Suprapubic skin (tissue), 4 donors: ENCODE measurements at regions not wholly inside any gene's neighbourhood (a gene's known extent, or its start where the extent isn't known, plus 50 kb on each side); places are given as distances from the start of the nearest gene placed in this dataset.
"Not testable (repeated sequence)": the region's sequence is repeated elsewhere in the genome, so short reads cannot be mapped to it uniquely, and the experiment has no call there.

Experiments
- POLR2A ChIP-seq, 2 donors: fragments of 450-650 bp; IDR thresholded peaks; one replicate each; pipeline ENCODE4 v1.6.1; 2017; ENCODE audit warnings: antibody characterized with exemption in 2 of 2, mild to moderate bottlenecking in 2 of 2, moderate library complexity in 2 of 2
- POLR2AphosphoS5 ChIP-seq, 3 donors: sonication (generic); formaldehyde crosslinking; IDR thresholded peaks; one replicate each; pipeline ENCODE4 v1.6.1; 2017; ENCODE audit warnings: antibody characterized with exemption in 3 of 3
- TF ChIP-seq, protein P1 (sequence below), 2 donors: fragments of 200-600 bp in 1 of 2; fragments of 450-650 bp in 1 of 2; sonication (generic) in 1 of 2; IDR thresholded peaks; one replicate each; pipeline ENCODE4 v1.5.1; 2016 to 2019; ENCODE audit warnings: antibody characterized with exemption in 2 of 2, mild to moderate bottlenecking in 1 of 2, moderate library complexity in 1 of 2

DNA sequence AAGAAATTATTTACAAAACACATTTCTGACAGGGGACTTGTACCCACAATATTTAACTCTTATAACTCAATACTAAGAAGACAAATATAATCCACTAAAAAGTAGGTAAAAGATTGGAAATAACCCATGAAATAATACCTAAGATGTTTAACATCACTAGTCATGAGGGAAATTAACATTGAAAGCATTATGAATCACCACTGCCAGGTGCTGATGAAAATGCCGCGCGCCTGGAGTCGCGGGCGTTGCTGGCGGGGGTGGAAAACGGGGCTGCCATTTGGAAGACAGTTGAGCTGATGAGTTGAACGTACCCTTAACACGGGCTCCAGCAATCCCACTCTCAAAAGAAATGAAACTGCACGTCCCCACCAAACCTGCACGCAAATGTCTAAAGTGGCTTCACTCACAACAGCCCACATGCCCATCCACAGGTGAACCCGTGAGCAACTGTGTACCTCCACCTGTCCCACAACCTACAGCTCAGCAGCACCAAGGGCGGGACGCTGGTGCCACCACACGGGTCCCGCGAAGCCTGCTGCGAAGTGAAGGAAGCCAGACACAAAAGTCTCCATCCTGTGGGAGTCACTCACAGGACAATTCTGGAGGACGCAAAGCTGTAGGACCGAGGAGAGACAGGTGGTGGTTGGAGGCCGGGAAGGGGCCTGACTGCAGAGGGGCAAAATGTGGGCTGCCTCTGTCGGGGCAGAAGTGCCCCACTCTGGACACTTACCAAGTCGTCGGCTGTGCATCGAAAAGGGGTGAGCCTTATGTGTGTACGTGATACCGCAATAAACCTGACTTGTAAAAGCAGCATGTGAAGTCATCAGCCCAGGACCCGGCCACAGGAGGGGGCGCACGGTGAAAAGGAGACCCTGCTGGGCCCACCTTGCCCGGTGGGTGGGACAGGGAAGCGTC, 199.5 kb upstream of the ZNF469 start:
- not testable (repeated sequence) for TF ChIP-seq POLR2A, POLR2AphosphoS5 (IDR thresholded peaks at IDR 0.05)
- TF ChIP-seq, protein P1, sequence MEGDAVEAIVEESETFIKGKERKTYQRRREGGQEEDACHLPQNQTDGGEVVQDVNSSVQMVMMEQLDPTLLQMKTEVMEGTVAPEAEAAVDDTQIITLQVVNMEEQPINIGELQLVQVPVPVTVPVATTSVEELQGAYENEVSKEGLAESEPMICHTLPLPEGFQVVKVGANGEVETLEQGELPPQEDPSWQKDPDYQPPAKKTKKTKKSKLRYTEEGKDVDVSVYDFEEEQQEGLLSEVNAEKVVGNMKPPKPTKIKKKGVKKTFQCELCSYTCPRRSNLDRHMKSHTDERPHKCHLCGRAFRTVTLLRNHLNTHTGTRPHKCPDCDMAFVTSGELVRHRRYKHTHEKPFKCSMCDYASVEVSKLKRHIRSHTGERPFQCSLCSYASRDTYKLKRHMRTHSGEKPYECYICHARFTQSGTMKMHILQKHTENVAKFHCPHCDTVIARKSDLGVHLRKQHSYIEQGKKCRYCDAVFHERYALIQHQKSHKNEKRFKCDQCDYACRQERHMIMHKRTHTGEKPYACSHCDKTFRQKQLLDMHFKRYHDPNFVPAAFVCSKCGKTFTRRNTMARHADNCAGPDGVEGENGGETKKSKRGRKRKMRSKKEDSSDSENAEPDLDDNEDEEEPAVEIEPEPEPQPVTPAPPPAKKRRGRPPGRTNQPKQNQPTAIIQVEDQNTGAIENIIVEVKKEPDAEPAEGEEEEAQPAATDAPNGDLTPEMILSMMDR (IDR thresholded peaks at IDR 0.05), result not testable (repeated sequence)
